SK-N-SH (cell line): ENCODE measurements at regions not wholly inside any gene's neighbourhood (a gene's known extent, or its start where the extent isn't known, plus 50 kb on each side); places are given as distances from the start of the nearest gene placed in this dataset.

ENCODE experiments used
- CTCF ChIA-PET: fragments of 300-600, 350-600 bp; formaldehyde crosslinking; extraction: SDS; loops from one replicate; lab custom pipeline; 2021; lab: Yijun Ruan, JAX
- POLR2A ChIA-PET: fragments of 350-600 bp; sonication (Branson Sonifier 250); formaldehyde crosslinking; extraction: SDS; loops from one replicate; lab custom pipeline; 2020; ENCODE audit warnings: antibody characterized with exemption, inconsistent platforms; lab: Yijun Ruan, JAX
- DNase-seq: peaks from one replicate; pipeline ENCODE4 v3.0.0; 2012
- H2AFZ ChIP-seq: fragments of 200-600 bp; sonication (generic); 2 replicates; pipeline ENCODE4 v1.8.1; 2016; ENCODE audit warnings: antibody characterized with exemption, mild to moderate bottlenecking, low read depth
- H3F3A ChIP-seq: fragments of 200-600 bp; sonication (generic); replicated peaks from 2 replicates; pipeline ENCODE3; 2016; ENCODE audit warnings: antibody characterized with exemption, mild to moderate bottlenecking; ENCODE audit not compliant: insufficient read depth
- H3K27ac ChIP-seq, 2 experiments: fragments of 200-500 bp in 1 of 2; fragments of 200-600 bp in 1 of 2; sonication (Bioruptor generic) in 1 of 2; sonication (generic), shearing (Covaris generic) in 1 of 2; 2 replicates each; pipeline versions ENCODE4 v1.5.1 to v1.6.1; 2014 to 2016; ENCODE audit warnings: low read depth in 2 of 2, inconsistent platforms in 1 of 2, low read length in 1 of 2, mild to moderate bottlenecking in 1 of 2, mixed read lengths in 1 of 2
- H3K27me3 ChIP-seq: fragments of 200-600 bp; sonication (generic), shearing (Covaris generic); 2 replicates; pipeline ENCODE4 v1.6.1; 2016; ENCODE audit warnings: mixed run types; ENCODE audit not compliant: insufficient read depth
- H3K36me3 ChIP-seq, 2 experiments: fragments of 200-500 bp in 1 of 2; fragments of 200-600 bp in 1 of 2; sonication (Bioruptor generic) in 1 of 2; sonication (generic) in 1 of 2; replicated peaks in 1 of 2; 2 replicates each; pipeline versions ENCODE3 to v1.5.1; 2014 to 2016; ENCODE audit warnings: low read length in 1 of 2, mild to moderate bottlenecking in 1 of 2; ENCODE audit not compliant: insufficient read depth in 2 of 2, control insufficient read depth in 1 of 2
- H3K4me1 ChIP-seq, 2 experiments: fragments of 200-500 bp in 1 of 2; fragments of 200-600 bp in 1 of 2; sonication (Bioruptor generic) in 1 of 2; sonication (generic), shearing (Covaris generic) in 1 of 2; 2 replicates each; pipeline versions ENCODE4 v1.5.1 to v1.6.1; 2014 to 2016; ENCODE audit warnings: low read depth in 1 of 2, low read length in 1 of 2, mixed run types in 1 of 2; ENCODE audit not compliant: insufficient read depth in 2 of 2, control insufficient read depth in 1 of 2
- H3K4me2 ChIP-seq: fragments of 200-600 bp; sonication (generic), shearing (Covaris generic); 2 replicates; pipeline ENCODE4 v1.6.1; 2017; ENCODE audit warnings: mixed run types
- H3K4me3 ChIP-seq, 2 experiments: fragments of 200-500 bp in 1 of 2; fragments of 200-600 bp in 1 of 2; sonication (Bioruptor generic) in 1 of 2; sonication (generic), shearing (Covaris generic) in 1 of 2; 2 replicates each; pipeline versions ENCODE4 v1.5.1 to v1.8.1; 2014 to 2016; ENCODE audit warnings: low read depth in 2 of 2, inconsistent platforms in 1 of 2, low read length in 1 of 2, mild to moderate bottlenecking in 1 of 2, mixed read lengths in 1 of 2, moderate library complexity in 1 of 2
- H3K79me2 ChIP-seq: fragments of 200-600 bp; sonication (generic); 2 replicates; pipeline ENCODE4 v1.8.1; 2017; ENCODE audit warnings: mild to moderate bottlenecking; ENCODE audit not compliant: insufficient read depth
- H3K9ac ChIP-seq: fragments of 200-600 bp; sonication (generic); 2 replicates; pipeline ENCODE4 v1.6.1; 2017; ENCODE audit warnings: mixed run types
- H3K9me2 ChIP-seq: fragments of 200-600 bp; sonication (generic); 2 replicates; pipeline ENCODE4 v1.6.1; 2017; ENCODE audit warnings: mixed run types
- H3K9me3 ChIP-seq: fragments of 200-600 bp; sonication (generic); 2 replicates; pipeline ENCODE4 v1.6.1; 2017; ENCODE audit warnings: mixed run types, mild to moderate bottlenecking, moderate library complexity
- H4K20me1 ChIP-seq: fragments of 200-600 bp; sonication (generic); 2 replicates; pipeline ENCODE4 v1.6.1; 2017; ENCODE audit warnings: mild to moderate bottlenecking, mixed run types; ENCODE audit not compliant: insufficient read depth
- CHD2 ChIP-seq: fragments of 150-350 bp; IDR thresholded peaks from 2 replicates; pipeline ENCODE4 v1.6.1; 2018; ENCODE audit warnings: low read length; ENCODE audit not compliant: partially characterized antibody
- EP300 ChIP-seq, 2 experiments: IDR thresholded peaks; 2 replicates each; pipeline versions ENCODE4 v1.4.0 to v1.6.1; 2012; ENCODE audit warnings: borderline replicate concordance in 1 of 2, low read depth in 1 of 2, low read length in 1 of 2
- EZH2phosphoT487 ChIP-seq: fragments of 200-600 bp; sonication (generic); IDR thresholded peaks from 2 replicates; pipeline ENCODE4 v1.6.1; 2017; ENCODE audit warnings: low read depth, mixed run types, mild to moderate bottlenecking, antibody characterized with exemption, moderate library complexity, borderline replicate concordance
- FOSL2 ChIP-seq: IDR thresholded peaks from 2 replicates; pipeline ENCODE4 v1.4.0; 2012; ENCODE audit warnings: low read depth, mild to moderate bottlenecking, moderate library complexity, borderline replicate concordance
- FOXJ3 ChIP-seq: sonication (generic); formaldehyde crosslinking; IDR thresholded peaks from 2 replicates; pipeline ENCODE4 v1.5.1; 2020; ENCODE audit warnings: mild to moderate bottlenecking, missing genetic modification reagents
- GABPA ChIP-seq: IDR thresholded peaks from 2 replicates; pipeline ENCODE4 v1.4.0; 2012; ENCODE audit warnings: low read depth, mild to moderate bottlenecking
- GATA2 ChIP-seq: sonication (generic); formaldehyde crosslinking; IDR thresholded peaks from 2 replicates; pipeline ENCODE4 v1.5.0; 2020; ENCODE audit warnings: mild to moderate bottlenecking, missing genetic modification reagents
- JUND ChIP-seq: IDR thresholded peaks from 2 replicates; pipeline ENCODE4 v1.4.0; 2012
- MXI1 ChIP-seq: IDR thresholded peaks from 2 replicates; pipeline ENCODE4 v1.6.1; 2012; ENCODE audit warnings: mild to moderate bottlenecking, low read depth, low read length, improper control_type of control experiment
- NFIC ChIP-seq: IDR thresholded peaks from 2 replicates; pipeline ENCODE4 v1.4.0; 2012; ENCODE audit warnings: borderline replicate concordance
- NRF1 ChIP-seq: IDR thresholded peaks from 2 replicates; pipeline ENCODE4 v1.6.1; 2012; ENCODE audit warnings: low read depth, mild to moderate bottlenecking, low read length
- POLR2AphosphoS5 ChIP-seq: IDR thresholded peaks from 2 replicates; pipeline ENCODE4 v1.6.1; 2012; ENCODE audit warnings: low read depth, low read length
- SMC3 ChIP-seq: IDR thresholded peaks from 2 replicates; pipeline ENCODE4 v1.6.1; 2012; ENCODE audit warnings: low read depth, low read length, improper control_type of control experiment
- TAF1 ChIP-seq: IDR thresholded peaks from 2 replicates; pipeline ENCODE4 v1.6.1; 2012; ENCODE audit warnings: low read depth, mild to moderate bottlenecking, low read length, moderate library complexity, borderline replicate concordance
- TEAD4 ChIP-seq: IDR thresholded peaks from 2 replicates; pipeline ENCODE4 v1.4.0; 2012; ENCODE audit warnings: mild to moderate bottlenecking, borderline replicate concordance; ENCODE audit not compliant: insufficient read depth
- WGBS: methylation state at CpG from one replicate; pipeline ENCODE4 v1.1.6; 2017; ENCODE audit warnings: low lambda C conversion rate; 5-methylcytosine and 5-hydroxymethylcytosine counted together
- TF ChIP-seq, protein P1 (sequence below): fragments of 150-350 bp; IDR thresholded peaks from 2 replicates; pipeline ENCODE4 v1.6.1; 2016; ENCODE audit warnings: mild to moderate bottlenecking, low read depth, low read length
- TF ChIP-seq, protein P2 (sequence below): IDR thresholded peaks from 2 replicates; pipeline ENCODE4 v1.4.0; 2012; ENCODE audit warnings: low read depth, borderline replicate concordance
- TF ChIP-seq, protein P3 (sequence below): fragments of 150-350 bp; IDR thresholded peaks from 2 replicates; pipeline ENCODE4 v1.6.1; 2017; ENCODE audit warnings: antibody characterized with exemption, low read length, low read depth, borderline replicate concordance

DNA sequence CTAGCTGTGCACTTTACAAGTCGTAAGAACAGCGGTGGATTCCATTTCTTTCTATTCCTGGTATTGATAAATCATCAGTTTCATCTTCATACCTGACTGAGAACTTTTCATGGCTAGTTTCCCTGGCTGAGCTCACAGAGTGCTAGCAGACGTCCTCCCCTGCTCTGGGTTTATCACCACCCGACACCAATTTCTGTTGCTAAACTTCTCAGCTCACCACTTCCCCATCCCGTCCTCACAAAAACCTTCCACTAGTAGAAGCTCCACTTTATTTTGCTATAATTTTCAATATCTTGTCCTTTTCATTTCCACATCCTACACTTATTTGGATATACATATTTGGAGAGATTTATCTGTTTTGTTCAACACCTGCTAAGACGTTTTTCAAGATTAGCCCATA is 869.4 kb upstream of the FRG1 start:
- no peaks in the 10 kb centered on the region for H3F3A ChIP-seq
- ChIA-PET POLR2A (no interaction called here), CTCF (interaction anchor here (1.4 kb wide), 1 partner anchor 19 kb away, joined by 5 read pairs; no protein-coding TSS in a partner anchor)
- H2AFZ ChIP-seq: no peak overlapping the region
- H3K4me1 ChIP-seq: no peaks in the 10 kb centered on the region; a peak in 1 of 4 replicates
- 0 out of 2 replicates have a peak, but pooled peaks cover 3% of the 10 kb centered on the region for H3K9me3 ChIP-seq
- H3K4me2 ChIP-seq: no peak overlapping the region
- TF ChIP-seq GABPA: no peak
- TF ChIP-seq MXI1: no peak
- no peak for TF ChIP-seq FOSL2
- TF ChIP-seq CHD2: no peak
- no peak for TF ChIP-seq POLR2AphosphoS5
- TF ChIP-seq NRF1: no peak
- no peak for TF ChIP-seq EZH2phosphoT487
- H3K4me3 ChIP-seq: no peak overlapping the region
- WGBS: 32% methylated on average over 6 of the region's 6 CpGs
- H3K27ac ChIP-seq: no peak overlapping the region
- no peak for DNase-seq
- no peaks in the 10 kb centered on the region for H3K9me2 ChIP-seq
- no peaks in the 10 kb centered on the region for H3K79me2 ChIP-seq
- H4K20me1 ChIP-seq: no peaks in the 10 kb centered on the region
- H3K9ac ChIP-seq: no peak overlapping the region
- H3K27me3 ChIP-seq: no peaks in the 10 kb centered on the region
- H3K36me3 ChIP-seq: no peaks in the 10 kb centered on the region

DNA sequence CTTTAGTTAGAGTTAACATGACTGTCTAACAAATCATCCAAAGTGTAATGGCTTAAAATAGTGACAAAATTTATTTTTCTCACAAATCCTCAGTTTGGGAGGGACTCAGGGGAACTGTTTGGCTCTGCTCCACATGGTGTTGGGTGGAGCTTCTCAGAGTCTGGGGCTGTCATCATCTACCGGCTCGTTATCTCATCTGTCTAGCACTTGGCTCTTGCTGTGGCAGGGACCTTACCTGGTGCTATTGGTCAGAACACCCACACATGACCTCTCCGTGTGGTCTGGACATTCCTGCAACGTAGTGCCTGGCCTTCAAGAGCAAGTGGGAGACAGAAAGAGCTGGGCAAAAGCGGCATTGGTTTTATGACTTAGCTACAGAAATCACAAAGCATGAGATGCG is 866.9 kb upstream of the FRG1 start:
- H3F3A ChIP-seq: no peaks in the 10 kb centered on the region
- DNase-seq: no peak
- no peaks in the 10 kb centered on the region for H3K27me3 ChIP-seq
- H3K4me2 ChIP-seq: no peak overlapping the region
- 0 out of 2 replicates have a peak, but pooled peaks cover 3% of the 10 kb centered on the region for H3K9me3 ChIP-seq
- H3K27ac ChIP-seq: no peak overlapping the region
- H3K4me3 ChIP-seq: no peak overlapping the region
- H3K79me2 ChIP-seq: no peaks in the 10 kb centered on the region
- WGBS: 43% methylated on average over 6 of the region's 6 CpGs
- no peak overlapping the region for H2AFZ ChIP-seq
- H3K9ac ChIP-seq: no peak overlapping the region
- H3K4me1 ChIP-seq: no peaks in the 10 kb centered on the region; a peak in 1 of 4 replicates
- H4K20me1 ChIP-seq: no peaks in the 10 kb centered on the region
- H3K9me2 ChIP-seq: no peaks in the 10 kb centered on the region
- ChIA-PET POLR2A (no interaction called here), CTCF (no interaction called here)
- no peaks in the 10 kb centered on the region for H3K36me3 ChIP-seq
- TF ChIP-seq NFIC: no peak
- no peak for TF ChIP-seq JUND
- no peak for TF ChIP-seq FOXJ3 (CRISPR knock-in tag)
- TF ChIP-seq FOSL2: no peak
- no peak for TF ChIP-seq CHD2
- TF ChIP-seq NRF1: no peak
- TF ChIP-seq TEAD4: no peak
- TF ChIP-seq, protein P1, sequence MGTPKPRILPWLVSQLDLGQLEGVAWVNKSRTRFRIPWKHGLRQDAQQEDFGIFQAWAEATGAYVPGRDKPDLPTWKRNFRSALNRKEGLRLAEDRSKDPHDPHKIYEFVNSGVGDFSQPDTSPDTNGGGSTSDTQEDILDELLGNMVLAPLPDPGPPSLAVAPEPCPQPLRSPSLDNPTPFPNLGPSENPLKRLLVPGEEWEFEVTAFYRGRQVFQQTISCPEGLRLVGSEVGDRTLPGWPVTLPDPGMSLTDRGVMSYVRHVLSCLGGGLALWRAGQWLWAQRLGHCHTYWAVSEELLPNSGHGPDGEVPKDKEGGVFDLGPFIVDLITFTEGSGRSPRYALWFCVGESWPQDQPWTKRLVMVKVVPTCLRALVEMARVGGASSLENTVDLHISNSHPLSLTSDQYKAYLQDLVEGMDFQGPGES: no peak
- no peak for TF ChIP-seq GABPA
- TF ChIP-seq SMC3: no peak
- TF ChIP-seq MXI1: no peak
- TF ChIP-seq TAF1: no peak
- no peak for TF ChIP-seq EZH2phosphoT487
- TF ChIP-seq EP300 (IDR thresholded peaks at IDR 0.05; ENCODE audit: borderline replicate concordance in 1 of 2, low read depth in 1 of 2, low read length in 1 of 2): no peak
- TF ChIP-seq, protein P2, sequence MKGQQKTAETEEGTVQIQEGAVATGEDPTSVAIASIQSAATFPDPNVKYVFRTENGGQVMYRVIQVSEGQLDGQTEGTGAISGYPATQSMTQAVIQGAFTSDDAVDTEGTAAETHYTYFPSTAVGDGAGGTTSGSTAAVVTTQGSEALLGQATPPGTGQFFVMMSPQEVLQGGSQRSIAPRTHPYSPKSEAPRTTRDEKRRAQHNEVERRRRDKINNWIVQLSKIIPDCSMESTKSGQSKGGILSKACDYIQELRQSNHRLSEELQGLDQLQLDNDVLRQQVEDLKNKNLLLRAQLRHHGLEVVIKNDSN: no peak
- no peak for TF ChIP-seq GATA2
- TF ChIP-seq, protein P3, sequence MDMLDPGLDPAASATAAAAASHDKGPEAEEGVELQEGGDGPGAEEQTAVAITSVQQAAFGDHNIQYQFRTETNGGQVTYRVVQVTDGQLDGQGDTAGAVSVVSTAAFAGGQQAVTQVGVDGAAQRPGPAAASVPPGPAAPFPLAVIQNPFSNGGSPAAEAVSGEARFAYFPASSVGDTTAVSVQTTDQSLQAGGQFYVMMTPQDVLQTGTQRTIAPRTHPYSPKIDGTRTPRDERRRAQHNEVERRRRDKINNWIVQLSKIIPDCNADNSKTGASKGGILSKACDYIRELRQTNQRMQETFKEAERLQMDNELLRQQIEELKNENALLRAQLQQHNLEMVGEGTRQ: no peak
